ENCODE measurements at regions not wholly inside any gene's neighbourhood (a gene's known extent, or its start where the extent isn't known, plus 50 kb on each side); places are given as distances from the start of the nearest gene placed in this dataset.
"Not testable (repeated sequence)": the region's sequence is repeated elsewhere in the genome, so short reads cannot be mapped to it uniquely, and the experiment has no call there.

DNA sequence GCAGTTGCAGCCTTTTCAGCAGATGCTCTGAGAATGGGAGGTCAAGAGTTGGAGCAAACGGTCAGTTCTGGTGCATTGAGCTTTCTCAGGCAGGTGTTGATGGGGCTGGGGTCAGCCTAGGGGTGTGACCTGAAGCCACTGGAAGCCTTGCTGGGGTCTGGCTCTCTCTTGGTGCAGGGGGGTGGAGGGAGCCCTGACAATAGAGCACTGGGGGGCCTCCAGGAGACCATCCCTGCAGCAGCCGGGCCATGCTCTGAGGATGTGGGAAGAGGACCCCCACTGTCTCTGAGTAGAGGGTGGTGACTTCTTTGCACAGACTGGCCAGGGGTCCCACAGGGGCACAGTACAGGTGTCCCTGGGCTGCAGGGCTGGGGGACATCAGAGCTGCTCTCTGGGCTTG lies 528.8 kb downstream of the GOLGA6L6 start:
- TF ChIP-seq, protein P1, sequence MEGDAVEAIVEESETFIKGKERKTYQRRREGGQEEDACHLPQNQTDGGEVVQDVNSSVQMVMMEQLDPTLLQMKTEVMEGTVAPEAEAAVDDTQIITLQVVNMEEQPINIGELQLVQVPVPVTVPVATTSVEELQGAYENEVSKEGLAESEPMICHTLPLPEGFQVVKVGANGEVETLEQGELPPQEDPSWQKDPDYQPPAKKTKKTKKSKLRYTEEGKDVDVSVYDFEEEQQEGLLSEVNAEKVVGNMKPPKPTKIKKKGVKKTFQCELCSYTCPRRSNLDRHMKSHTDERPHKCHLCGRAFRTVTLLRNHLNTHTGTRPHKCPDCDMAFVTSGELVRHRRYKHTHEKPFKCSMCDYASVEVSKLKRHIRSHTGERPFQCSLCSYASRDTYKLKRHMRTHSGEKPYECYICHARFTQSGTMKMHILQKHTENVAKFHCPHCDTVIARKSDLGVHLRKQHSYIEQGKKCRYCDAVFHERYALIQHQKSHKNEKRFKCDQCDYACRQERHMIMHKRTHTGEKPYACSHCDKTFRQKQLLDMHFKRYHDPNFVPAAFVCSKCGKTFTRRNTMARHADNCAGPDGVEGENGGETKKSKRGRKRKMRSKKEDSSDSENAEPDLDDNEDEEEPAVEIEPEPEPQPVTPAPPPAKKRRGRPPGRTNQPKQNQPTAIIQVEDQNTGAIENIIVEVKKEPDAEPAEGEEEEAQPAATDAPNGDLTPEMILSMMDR (IDR thresholded peaks at IDR 0.05; ENCODE audit: borderline replicate concordance, extremely low read depth, low read length, poor library complexity, severe bottlenecking) = not testable (repeated sequence)
- not testable (repeated sequence) for TF ChIP-seq EZH2 (IDR thresholded peaks at IDR 0.05; ENCODE audit: borderline replicate concordance, low read depth, low read length, severe bottlenecking)

Measured in DND-41 (cell line).